HepG2 (cell line): ENCODE measurements at regions not wholly inside any gene's neighbourhood (a gene's known extent, or its start where the extent isn't known, plus 50 kb on each side); places are given as distances from the start of the nearest gene placed in this dataset.

ENCODE experiments used
- ATF3 ChIP-seq: sonication (generic); formaldehyde crosslinking; IDR thresholded peaks from 2 replicates; pipeline ENCODE4 v1.4.0; 2020; ENCODE audit warnings: missing genetic modification reagents
- CEBPB ChIP-seq: IDR thresholded peaks from 2 replicates; pipeline ENCODE4 v1.6.1; 2011; ENCODE audit warnings: low read depth, low read length, improper control_type of control experiment, borderline replicate concordance
- CTCF ChIP-seq: sonication (generic); formaldehyde crosslinking; IDR thresholded peaks from 2 replicates; pipeline ENCODE4 v1.5.0; 2020; ENCODE audit warnings: mild to moderate bottlenecking, missing genetic modification reagents, moderate library complexity
- KLF9 ChIP-seq: IDR thresholded peaks from 2 replicates; pipeline ENCODE4 v1.6.1; 2016; ENCODE audit warnings: low read depth
- NFKB2 ChIP-seq: sonication (generic); formaldehyde crosslinking; IDR thresholded peaks from 2 replicates; pipeline ENCODE4 v1.4.0; 2020; ENCODE audit warnings: missing genetic modification reagents, borderline replicate concordance
- NR2F2 ChIP-seq: IDR thresholded peaks from 2 replicates; pipeline ENCODE4 v1.6.1; 2012; ENCODE audit warnings: low read depth, inconsistent platforms, borderline replicate concordance
- POLR2A ChIP-seq, 2 experiments: IDR thresholded peaks; 2 replicates each; pipeline ENCODE4 v1.6.1; 2011; ENCODE audit warnings: low read depth in 2 of 2, low read length in 2 of 2, mild to moderate bottlenecking in 1 of 2, moderate library complexity in 1 of 2; ENCODE audit not compliant: insufficient read depth in 1 of 2
- POLR2AphosphoS2 ChIP-seq: IDR thresholded peaks from 2 replicates; pipeline ENCODE4 v1.6.1; 2011; ENCODE audit warnings: low read depth, low read length, improper control_type of control experiment
- ZNF350 ChIP-seq: sonication (generic); formaldehyde crosslinking; IDR thresholded peaks from 2 replicates; pipeline ENCODE4 v1.4.0; 2020; ENCODE audit warnings: mild to moderate bottlenecking, low read depth, missing genetic modification reagents, borderline replicate concordance

GRCh38 chr22:22159384-22159783 lies 85.2 kb upstream of the VPREB1 start:
- TF ChIP-seq POLR2AphosphoS2 = no peak
- no peak for TF ChIP-seq NR2F2
- no peak for TF ChIP-seq ZNF350 (CRISPR knock-in tag)
- TF ChIP-seq ATF3 (CRISPR knock-in tag) = no peak
- no peak for TF ChIP-seq CTCF (CRISPR knock-in tag)
- no peak for TF ChIP-seq KLF9 (CRISPR knock-in tag)
- TF ChIP-seq CEBPB = no peak
- TF ChIP-seq POLR2A (IDR thresholded peaks at IDR 0.05; ENCODE audit: insufficient read depth in 1 of 2, low read depth in 2 of 2, low read length in 2 of 2) = no peak
- no peak for TF ChIP-seq NFKB2 (CRISPR knock-in tag)
